ENCODE measurements at regions not wholly inside any gene's neighbourhood (a gene's known extent, or its start where the extent isn't known, plus 50 kb on each side); places are given as distances from the start of the nearest gene placed in this dataset.

DNA sequence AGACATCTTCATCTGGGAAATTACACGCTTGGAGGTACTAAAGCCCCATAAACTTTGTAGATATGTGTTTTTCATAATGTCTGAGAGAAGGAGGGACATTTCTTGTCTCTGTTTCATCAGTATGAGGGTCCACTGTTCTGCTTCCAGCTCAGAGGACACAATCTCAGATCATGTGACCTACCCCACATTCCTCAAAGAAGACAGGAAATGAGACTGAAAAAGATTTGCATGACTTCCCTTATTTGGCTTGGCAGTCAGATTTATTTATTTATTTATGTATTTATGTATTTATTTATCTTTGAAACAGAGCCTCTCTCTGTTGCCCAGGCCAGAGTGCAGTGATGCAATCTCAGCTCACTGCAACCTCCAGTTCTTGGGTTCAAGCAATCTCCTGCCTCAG lies 463.7 kb upstream of the RGPD4 start:
- in situ Hi-C loops (cut with MboI), result no loop called here
- Histone ChIP-seq H3K4me2 (ENCODE audit: insufficient read depth, low read length) (no peak overlapping the region), H2AFZ (ENCODE audit: low read depth, low read length) (no peak overlapping the region), H3K4me3 (no peak overlapping the region), H4K20me1 (replicated peaks; ENCODE audit: control insufficient read depth, insufficient read depth, low read length) (no peaks in the 10 kb centered on the region), H3K4me1 (replicated peaks in 1 of 2; ENCODE audit: control insufficient read depth in 2 of 2, insufficient read depth in 2 of 2, low read length in 2 of 2) (no peaks in the 10 kb centered on the region), H3K27me3 (ENCODE audit: control insufficient read depth in 2 of 2, insufficient read depth in 2 of 2, low read length in 2 of 2) (no peaks in the 10 kb centered on the region), H3K79me2 (ENCODE audit: control insufficient read depth, insufficient read depth, low read length) (no peaks in the 10 kb centered on the region), H3K36me3 (ENCODE audit: control insufficient read depth, insufficient read depth, low read length) (no peaks in the 10 kb centered on the region), H3K9me1 (ENCODE audit: control insufficient read depth, insufficient read depth, low read length) (no peaks in the 10 kb centered on the region), H3K27ac (ENCODE audit: extremely low read depth, low read depth, low read length) (no peak overlapping the region), H3K9me3 (replicated peaks; ENCODE audit: control insufficient read depth, insufficient read depth, low read depth, low read length) (no peaks in the 10 kb centered on the region), H3K9ac (ENCODE audit: insufficient read depth in 1 of 2, low read depth in 2 of 2, low read length in 2 of 2) (no peak overlapping the region)
- FAIRE-seq (no peak), ATAC-seq (no peak), DNase-seq (ENCODE audit: extremely low read depth in 1 of 4, low spot score in 3 of 4) (no peak)
- POLR2A ChIA-PET, result no interaction called here
- intact Hi-C loops (cut with micrococcal nuclease), result no loop called here
- BruUV-seq (replicated peaks), result no TSS peak
- WGBS (ENCODE audit: insufficient coverage, low coverage, missing lambda C conversion rate), result 0% methylated on average over 1 of the region's 1 CpG
- CTCF ChIA-PET (ENCODE audit: low intra/inter-chr PET ratio), result no interaction called here
- TF ChIP-seq ZNF507 (tag; conservative IDR thresholded peaks at IDR 0.05) (no peak), YY1 (IDR thresholded peaks at IDR 0.05; ENCODE audit: borderline replicate concordance in 1 of 3, control insufficient read depth in 1 of 3, extremely low read depth in 1 of 3, insufficient read depth in 3 of 3, insufficient read length in 1 of 3, insufficient replicate concordance in 2 of 3, low read depth in 1 of 3, low read length in 2 of 3) (no peak)
- TF ChIP-seq, protein P1, sequence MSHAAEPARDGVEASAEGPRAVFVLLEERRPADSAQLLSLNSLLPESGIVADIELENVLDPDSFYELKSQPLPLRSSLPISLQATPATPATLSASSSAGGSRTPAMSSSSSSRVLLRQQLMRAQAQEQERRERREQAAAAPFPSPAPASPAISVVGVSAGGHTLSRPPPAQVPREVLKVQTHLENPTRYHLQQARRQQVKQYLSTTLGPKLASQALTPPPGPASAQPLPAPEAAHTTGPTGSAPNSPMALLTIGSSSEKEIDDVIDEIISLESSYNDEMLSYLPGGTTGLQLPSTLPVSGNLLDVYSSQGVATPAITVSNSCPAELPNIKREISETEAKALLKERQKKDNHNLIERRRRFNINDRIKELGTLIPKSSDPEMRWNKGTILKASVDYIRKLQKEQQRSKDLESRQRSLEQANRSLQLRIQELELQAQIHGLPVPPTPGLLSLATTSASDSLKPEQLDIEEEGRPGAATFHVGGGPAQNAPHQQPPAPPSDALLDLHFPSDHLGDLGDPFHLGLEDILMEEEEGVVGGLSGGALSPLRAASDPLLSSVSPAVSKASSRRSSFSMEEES (CRISPR knock-in tag; IDR thresholded peaks at IDR 0.05), result peak; percentile 52; the same call in 1 of the 2 replicates

DNA sequence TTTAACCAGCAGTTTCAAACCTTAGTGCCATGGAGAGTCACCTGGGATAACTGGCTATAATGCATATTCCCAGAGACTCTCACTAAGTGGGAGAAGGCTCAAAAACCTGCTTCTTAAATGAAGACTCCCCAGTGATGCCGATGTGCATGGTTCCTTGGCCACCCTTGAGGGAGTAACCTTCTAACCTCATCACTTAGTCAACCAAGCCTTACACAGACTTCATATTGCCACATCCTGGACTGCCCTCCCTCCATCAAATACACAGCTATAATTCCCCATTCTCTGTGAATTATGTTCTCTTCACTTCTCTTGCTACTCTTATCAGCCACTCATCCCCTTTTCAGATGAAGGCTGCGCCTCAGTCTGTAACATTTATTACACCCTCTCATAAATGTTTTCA lies 462.9 kb upstream of the RGPD4 start:
- ATAC-seq (no peak), FAIRE-seq (no peak), DNase-seq (ENCODE audit: extremely low read depth in 1 of 4, low spot score in 3 of 4) (no peak)
- Histone ChIP-seq H3K4me2 (ENCODE audit: insufficient read depth, low read length) (no peak overlapping the region), H2AFZ (ENCODE audit: low read depth, low read length) (no peak overlapping the region), H3K79me2 (ENCODE audit: control insufficient read depth, insufficient read depth, low read length) (no peaks in the 10 kb centered on the region), H3K27me3 (ENCODE audit: control insufficient read depth in 2 of 2, insufficient read depth in 2 of 2, low read length in 2 of 2) (no peaks in the 10 kb centered on the region), H3K27ac (ENCODE audit: extremely low read depth, low read depth, low read length) (no peak overlapping the region), H3K9ac (ENCODE audit: insufficient read depth in 1 of 2, low read depth in 2 of 2, low read length in 2 of 2) (no peak overlapping the region), H3K9me3 (replicated peaks; ENCODE audit: control insufficient read depth, insufficient read depth, low read depth, low read length) (no peaks in the 10 kb centered on the region), H3K4me3 (no peak overlapping the region), H3K4me1 (replicated peaks in 1 of 2; ENCODE audit: control insufficient read depth in 2 of 2, insufficient read depth in 2 of 2, low read length in 2 of 2) (no peaks in the 10 kb centered on the region), H3K9me1 (ENCODE audit: control insufficient read depth, insufficient read depth, low read length) (no peaks in the 10 kb centered on the region), H3K36me3 (ENCODE audit: control insufficient read depth, insufficient read depth, low read length) (no peaks in the 10 kb centered on the region), H4K20me1 (replicated peaks; ENCODE audit: control insufficient read depth, insufficient read depth, low read length) (no peaks in the 10 kb centered on the region)
- TF ChIP-seq, protein P2, sequence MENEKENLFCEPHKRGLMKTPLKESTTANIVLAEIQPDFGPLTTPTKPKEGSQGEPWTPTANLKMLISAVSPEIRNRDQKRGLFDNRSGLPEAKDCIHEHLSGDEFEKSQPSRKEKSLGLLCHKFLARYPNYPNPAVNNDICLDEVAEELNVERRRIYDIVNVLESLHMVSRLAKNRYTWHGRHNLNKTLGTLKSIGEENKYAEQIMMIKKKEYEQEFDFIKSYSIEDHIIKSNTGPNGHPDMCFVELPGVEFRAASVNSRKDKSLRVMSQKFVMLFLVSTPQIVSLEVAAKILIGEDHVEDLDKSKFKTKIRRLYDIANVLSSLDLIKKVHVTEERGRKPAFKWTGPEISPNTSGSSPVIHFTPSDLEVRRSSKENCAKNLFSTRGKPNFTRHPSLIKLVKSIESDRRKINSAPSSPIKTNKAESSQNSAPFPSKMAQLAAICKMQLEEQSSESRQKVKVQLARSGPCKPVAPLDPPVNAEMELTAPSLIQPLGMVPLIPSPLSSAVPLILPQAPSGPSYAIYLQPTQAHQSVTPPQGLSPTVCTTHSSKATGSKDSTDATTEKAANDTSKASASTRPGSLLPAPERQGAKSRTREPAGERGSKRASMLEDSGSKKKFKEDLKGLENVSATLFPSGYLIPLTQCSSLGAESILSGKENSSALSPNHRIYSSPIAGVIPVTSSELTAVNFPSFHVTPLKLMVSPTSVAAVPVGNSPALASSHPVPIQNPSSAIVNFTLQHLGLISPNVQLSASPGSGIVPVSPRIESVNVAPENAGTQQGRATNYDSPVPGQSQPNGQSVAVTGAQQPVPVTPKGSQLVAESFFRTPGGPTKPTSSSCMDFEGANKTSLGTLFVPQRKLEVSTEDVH (IDR thresholded peaks at IDR 0.05; ENCODE audit: low read depth, partially characterized antibody), result no peak
- no peak for TF ChIP-seq ZFX (CRISPR knock-in tag; IDR thresholded peaks at IDR 0.05)
- CTCF ChIA-PET (ENCODE audit: low intra/inter-chr PET ratio), result no interaction called here
- BruUV-seq (replicated peaks), result no TSS peak
- 0% methylated on average over 2 of the region's 2 CpGs for WGBS (ENCODE audit: insufficient coverage, low coverage, missing lambda C conversion rate)
- POLR2A ChIA-PET, result no interaction called here
- intact Hi-C loops (cut with micrococcal nuclease), result no loop called here
- in situ Hi-C loops (cut with MboI), result no loop called here

All from K562 (cell line).